OCI-LY7 (cell line): ENCODE measurements at regions not wholly inside any gene's neighbourhood (a gene's known extent, or its start where the extent isn't known, plus 50 kb on each side); places are given as distances from the start of the nearest gene placed in this dataset.

Experiments used
- BruUV-seq: library from RNA; stranded (reverse); fragments of 400-500 nt; replicated peaks from 2 replicates; lab custom pipeline; 2021; lab: Mats Ljungman, UMichigan
- CTCF ChIA-PET: fragments of 300-600 bp; sonication (Branson Sonifier 250); formaldehyde crosslinking; loops from one replicate; lab custom pipeline; 2022; ENCODE audit warnings: antibody characterized with exemption; ENCODE audit not compliant: unreplicated experiment; lab: Charles Lee
- POLR2A ChIA-PET: fragments of 300-600 bp; sonication (Branson Sonifier 250); formaldehyde crosslinking; loops from one replicate; lab custom pipeline; 2022; ENCODE audit warnings: antibody characterized with exemption; lab: Charles Lee
- DNase-seq: peaks from one replicate; pipeline ENCODE4 v3.0.0-alpha.2; 2015; ENCODE audit warnings: low spot score
- H2AFZ ChIP-seq: fragments of 200-600 bp; sonication (generic), shearing (Covaris generic); 2 replicates; pipeline ENCODE4 v1.6.1; 2014; ENCODE audit warnings: mild to moderate bottlenecking, antibody characterized with exemption, low read length, moderate library complexity
- H3K27ac ChIP-seq: fragments of 200-600 bp; sonication (generic); 2 replicates; pipeline ENCODE4 v1.5.1; 2014; ENCODE audit warnings: mixed run types, low read depth, mild to moderate bottlenecking, moderate library complexity, low read length, inconsistent platforms; ENCODE audit not compliant: poor library complexity, severe bottlenecking
- H3K36me3 ChIP-seq: fragments of 200-600 bp; sonication (generic); 2 replicates; pipeline ENCODE4 v1.6.1; 2014; ENCODE audit warnings: mild to moderate bottlenecking, antibody characterized with exemption, low read length, moderate library complexity, mixed read lengths; ENCODE audit not compliant: insufficient read depth
- H3K4me1 ChIP-seq: fragments of 200-600 bp; sonication (generic); 2 replicates; pipeline ENCODE4 v1.5.1; 2014; ENCODE audit warnings: mild to moderate bottlenecking, low read length; ENCODE audit not compliant: insufficient read depth, poor library complexity, severe bottlenecking
- H3K4me2 ChIP-seq: fragments of 200-600 bp; sonication (generic); 2 replicates; pipeline ENCODE4 v1.6.1; 2014; ENCODE audit warnings: mild to moderate bottlenecking, low read length
- H3K4me3 ChIP-seq: fragments of 200-600 bp; sonication (generic); 2 replicates; pipeline ENCODE4 v1.5.1; 2014; ENCODE audit warnings: mild to moderate bottlenecking, low read depth, low read length; ENCODE audit not compliant: poor library complexity, severe bottlenecking
- H3K79me2 ChIP-seq: fragments of 200-600 bp; sonication (generic); 2 replicates; pipeline ENCODE4 v1.6.1; 2016; ENCODE audit warnings: low read depth, mild to moderate bottlenecking, low read length, moderate library complexity, mixed read lengths; ENCODE audit not compliant: insufficient read depth
- H3K9me2 ChIP-seq: fragments of 200-600 bp; sonication (generic); 2 replicates; pipeline ENCODE4 v1.6.1; 2016; ENCODE audit warnings: mild to moderate bottlenecking, low read length, mixed read lengths; ENCODE audit not compliant: insufficient read depth
- H3K9me3 ChIP-seq: fragments of 200-600 bp; sonication (generic); 2 replicates; pipeline ENCODE4 v1.6.1; 2014; ENCODE audit warnings: mild to moderate bottlenecking, mixed run types, low read length, mixed read lengths
- H4K20me1 ChIP-seq: fragments of 200-600 bp; sonication (generic); 2 replicates; pipeline ENCODE4 v1.6.1; 2014; ENCODE audit warnings: mild to moderate bottlenecking, antibody characterized with exemption, low read length, moderate library complexity, mixed read lengths; ENCODE audit not compliant: insufficient read depth
- CTCF ChIP-seq: fragments of 200-600 bp; sonication (generic); conservative IDR thresholded peaks from 2 replicates; pipeline ENCODE4 v1.5.1; 2014; ENCODE audit warnings: mild to moderate bottlenecking, antibody characterized with exemption, low read length, moderate library complexity, mixed read lengths
- EZH2phosphoT487 ChIP-seq: fragments of 200-600 bp; sonication (generic); IDR thresholded peaks from 2 replicates; pipeline ENCODE4 v1.6.1; 2018; ENCODE audit warnings: low read depth, borderline replicate concordance, mild to moderate bottlenecking, mixed run types, antibody characterized with exemption, low read length, moderate library complexity, mixed read lengths
- intact Hi-C: fragments of 100-400 bp; cut with micrococcal nuclease; formaldehyde crosslinking; loops from one replicate; pipeline ENCODE4 v1.10.0; 2022; ENCODE audit not compliant: unreplicated experiment

- no TSS peak for BruUV-seq
- no peak for DNase-seq
- Histone ChIP-seq H3K9me2 (no peaks in the 10 kb centered on the region), H3K4me2 (no peak overlapping the region), H4K20me1 (no peaks in the 10 kb centered on the region), H3K4me3 (no peak overlapping the region), H3K27ac (no peak overlapping the region), H3K9me3 (no peaks in the 10 kb centered on the region), H2AFZ (no peak overlapping the region), H3K79me2 (no peaks in the 10 kb centered on the region), H3K36me3 (no peaks in the 10 kb centered on the region), H3K4me1 (no peaks in the 10 kb centered on the region)
- POLR2A ChIA-PET = no interaction called here
- no peak for TF ChIP-seq EZH2phosphoT487
- intact Hi-C loops = no loop called here
- CTCF ChIA-PET = no interaction called here
These were observed 488.8 kb downstream of the KCTD12 start for GRCh38 chr13:76397413-76397812.

GRCh38 chr13:76389321-76389720 is 496.9 kb downstream of the KCTD12 start:
- no peaks in the 10 kb centered on the region for H4K20me1 ChIP-seq
- no peaks in the 10 kb centered on the region for H3K79me2 ChIP-seq
- no peak overlapping the region for H3K4me2 ChIP-seq
- no peaks in the 10 kb centered on the region for H3K9me2 ChIP-seq
- TF ChIP-seq EZH2phosphoT487 = no peak
- TF ChIP-seq CTCF = no peak
- POLR2A ChIA-PET = no interaction called here
- no peaks in the 10 kb centered on the region for H3K4me1 ChIP-seq
- no peak overlapping the region for H3K4me3 ChIP-seq
- no TSS peak for BruUV-seq
- H3K9me3 ChIP-seq = no peaks in the 10 kb centered on the region
- H3K36me3 ChIP-seq = no peaks in the 10 kb centered on the region
- H3K27ac ChIP-seq = no peak overlapping the region
- H2AFZ ChIP-seq = no peak overlapping the region
- intact Hi-C loops = no loop called here
- CTCF ChIA-PET = no interaction called here
- DNase-seq = no peak

- Histone ChIP-seq H3K4me3 (no peak overlapping the region), H3K9me3 (no peaks in the 10 kb centered on the region), H3K4me1 (no peaks in the 10 kb centered on the region), H2AFZ (no peak overlapping the region), H3K79me2 (no peaks in the 10 kb centered on the region), H3K27ac (no peak overlapping the region), H3K4me2 (no peak overlapping the region), H3K9me2 (no peaks in the 10 kb centered on the region), H3K36me3 (no peaks in the 10 kb centered on the region), H4K20me1 (no peaks in the 10 kb centered on the region)
- TF ChIP-seq CTCF = no peak
- TF ChIP-seq EZH2phosphoT487 = no peak
- CTCF ChIA-PET = no interaction called here
- no TSS peak for BruUV-seq
- intact Hi-C loops = no loop called here
- POLR2A ChIA-PET = interaction anchor here (0.6 to 1.1 kb wide), 2 partner anchors 12 to 1177 kb away, joined by 3 to 6 read pairs; no protein-coding TSS in a partner anchor
- DNase-seq = no peak
These were observed 498.6 kb downstream of the KCTD12 start for GRCh38 chr13:76387566-76387965.
